Fibroblast of skin of right biceps (primary cell): ENCODE measurements at regions not wholly inside any gene's neighbourhood (a gene's known extent, or its start where the extent isn't known, plus 50 kb on each side); places are given as distances from the start of the nearest gene placed in this dataset.
"Not testable (repeated sequence)": the region's sequence is repeated elsewhere in the genome, so short reads cannot be mapped to it uniquely, and the experiment has no call there.

Source experiments
- DNase-seq: peaks from one replicate; pipeline ENCODE4 v3.0.0-alpha.2; 2013

GRCh38 chr15:62218841-62219240 lies 53.8 kb upstream of the C2CD4B start:
- DNase-seq, result no peak

GRCh38 chr15:62219799-62220198 lies 54.7 kb upstream of the C2CD4B start:
- no peak for DNase-seq

GRCh38 chr15:62223020-62223419 lies 57.9 kb upstream of the C2CD4B start:
- no peak for DNase-seq

- DNase-seq, result no peak
These were observed 63.5 kb upstream of the C2CD4B start for GRCh38 chr15:62228604-62229003.

- DNase-seq, result no peak
These were observed 66.8 kb upstream of the C2CD4B start for GRCh38 chr15:62231856-62232255.

GRCh38 chr15:62240121-62241096 lies 75.3 kb upstream of the C2CD4B start:
- no peak for DNase-seq

GRCh38 chr15:62241135-62241770 lies 76.2 kb upstream of the C2CD4B start:
- DNase-seq, result peak; percentile 6

- no peak for DNase-seq
These were observed 77.9 kb upstream of the C2CD4B start for GRCh38 chr15:62242999-62243398.

GRCh38 chr15:62244762-62245161 lies 79.7 kb upstream of the C2CD4B start:
- DNase-seq, result no peak

- DNase-seq, result no peak
These were observed 83.3 kb upstream of the C2CD4B start for GRCh38 chr15:62248277-62248984.

- no peak for DNase-seq
These were observed 84.4 kb upstream of the C2CD4B start for GRCh38 chr15:62249501-62249900.

GRCh38 chr15:62250186-62250585 lies 85.1 kb upstream of the C2CD4B start:
- no peak for DNase-seq

GRCh38 chr15:62250978-62251377 lies 85.9 kb upstream of the C2CD4B start:
- DNase-seq, result no peak

GRCh38 chr15:62253294-62253693 lies 88.2 kb upstream of the C2CD4B start:
- no peak for DNase-seq

- peak; percentile 55 for DNase-seq
These were observed 89.3 kb upstream of the C2CD4B start for GRCh38 chr15:62254137-62254934.

- not testable (repeated sequence) for DNase-seq
These were observed 91.3 kb upstream of the C2CD4B start for GRCh38 chr15:62256430-62256829.

- DNase-seq, result no peak
These were observed 93.0 kb upstream of the C2CD4B start for GRCh38 chr15:62257996-62258521.

- peak; percentile 10 for DNase-seq
These were observed 97.3 kb upstream of the C2CD4B start for GRCh38 chr15:62262305-62262941.

- no peak for DNase-seq
These were observed 99.1 kb upstream of the C2CD4B start for GRCh38 chr15:62264196-62264595.

- peak; percentile 10 for DNase-seq
These were observed 104.4 kb upstream of the C2CD4B start for GRCh38 chr15:62269504-62269903.

- DNase-seq, result no peak
These were observed 105.3 kb upstream of the C2CD4B start for GRCh38 chr15:62270216-62270921.
